ENCODE measurements at regions not wholly inside any gene's neighbourhood (a gene's known extent, or its start where the extent isn't known, plus 50 kb on each side); places are given as distances from the start of the nearest gene placed in this dataset.

DNA sequence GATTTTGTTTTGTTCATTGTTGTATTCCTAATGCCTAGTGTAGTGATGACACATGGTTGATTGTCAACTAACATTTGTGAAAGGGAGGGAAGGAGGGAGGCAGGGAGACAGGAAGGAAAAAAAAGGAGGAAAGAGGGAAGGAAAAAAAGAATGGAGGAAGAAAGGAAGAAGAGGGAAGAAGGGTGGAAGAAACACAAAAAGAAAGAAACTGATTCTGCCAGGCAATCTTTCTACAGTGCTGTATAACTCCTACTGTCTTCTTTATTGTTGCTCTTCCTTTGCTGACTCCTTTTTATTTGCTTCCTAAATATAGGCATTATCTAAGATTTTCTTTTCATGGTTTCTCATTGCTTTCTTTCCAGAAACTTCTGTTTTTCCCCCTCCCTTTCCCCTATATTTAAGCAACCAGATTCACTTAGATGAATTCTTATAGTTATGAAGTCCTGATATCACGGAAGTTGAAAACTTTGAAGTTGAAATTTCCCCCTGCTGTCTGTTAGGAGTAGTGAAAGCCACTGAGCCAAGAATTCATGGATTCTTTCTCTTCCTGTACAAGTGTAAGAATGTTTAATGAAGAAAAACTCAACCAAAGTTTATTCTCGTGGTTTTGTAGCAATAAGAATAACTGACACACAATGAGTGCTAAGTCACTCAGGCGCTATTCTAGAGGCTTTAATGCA is 305.1 kb upstream of the FSHR start:
- no peak overlapping the region for H3K27ac ChIP-seq
- TF ChIP-seq, protein P1, sequence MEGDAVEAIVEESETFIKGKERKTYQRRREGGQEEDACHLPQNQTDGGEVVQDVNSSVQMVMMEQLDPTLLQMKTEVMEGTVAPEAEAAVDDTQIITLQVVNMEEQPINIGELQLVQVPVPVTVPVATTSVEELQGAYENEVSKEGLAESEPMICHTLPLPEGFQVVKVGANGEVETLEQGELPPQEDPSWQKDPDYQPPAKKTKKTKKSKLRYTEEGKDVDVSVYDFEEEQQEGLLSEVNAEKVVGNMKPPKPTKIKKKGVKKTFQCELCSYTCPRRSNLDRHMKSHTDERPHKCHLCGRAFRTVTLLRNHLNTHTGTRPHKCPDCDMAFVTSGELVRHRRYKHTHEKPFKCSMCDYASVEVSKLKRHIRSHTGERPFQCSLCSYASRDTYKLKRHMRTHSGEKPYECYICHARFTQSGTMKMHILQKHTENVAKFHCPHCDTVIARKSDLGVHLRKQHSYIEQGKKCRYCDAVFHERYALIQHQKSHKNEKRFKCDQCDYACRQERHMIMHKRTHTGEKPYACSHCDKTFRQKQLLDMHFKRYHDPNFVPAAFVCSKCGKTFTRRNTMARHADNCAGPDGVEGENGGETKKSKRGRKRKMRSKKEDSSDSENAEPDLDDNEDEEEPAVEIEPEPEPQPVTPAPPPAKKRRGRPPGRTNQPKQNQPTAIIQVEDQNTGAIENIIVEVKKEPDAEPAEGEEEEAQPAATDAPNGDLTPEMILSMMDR (conservative IDR thresholded peaks at IDR 0.05): 0 out of 2 replicates have a peak, but pooled peaks have one; percentile 14

GRCh38 chr2:49444005-49444404 is 289.7 kb upstream of the FSHR start:
- no peak overlapping the region for H3K27ac ChIP-seq
- TF ChIP-seq, protein P1 (conservative IDR thresholded peaks at IDR 0.05): no peak

- H3K27ac ChIP-seq: no peak overlapping the region
- TF ChIP-seq, protein P1 (conservative IDR thresholded peaks at IDR 0.05): no peak
Observed at GRCh38 chr2:49426996-49427395, 272.7 kb upstream of the FSHR start.

DNA sequence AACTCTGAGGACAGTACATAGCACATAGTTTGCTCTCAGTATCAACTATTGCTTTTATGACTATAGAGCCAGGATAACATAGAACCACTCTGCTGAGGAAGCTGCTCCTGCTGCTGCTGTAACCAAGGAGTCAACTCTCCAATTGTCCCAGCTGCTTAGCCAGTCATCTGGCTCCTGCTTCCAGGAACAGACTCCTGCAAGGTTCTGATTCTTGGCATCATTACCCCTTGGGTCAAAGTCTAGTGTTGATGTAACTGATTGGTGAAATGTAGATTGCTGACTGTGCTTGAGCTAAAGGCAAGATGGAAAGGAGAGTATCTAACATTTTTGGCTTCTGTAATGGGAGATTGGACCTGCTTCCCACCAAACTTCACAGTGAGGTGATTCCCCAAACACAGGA is 261.9 kb upstream of the FSHR start:
- TF ChIP-seq, protein P1 (conservative IDR thresholded peaks at IDR 0.05): no peak
- no peak overlapping the region for H3K27ac ChIP-seq

DNA sequence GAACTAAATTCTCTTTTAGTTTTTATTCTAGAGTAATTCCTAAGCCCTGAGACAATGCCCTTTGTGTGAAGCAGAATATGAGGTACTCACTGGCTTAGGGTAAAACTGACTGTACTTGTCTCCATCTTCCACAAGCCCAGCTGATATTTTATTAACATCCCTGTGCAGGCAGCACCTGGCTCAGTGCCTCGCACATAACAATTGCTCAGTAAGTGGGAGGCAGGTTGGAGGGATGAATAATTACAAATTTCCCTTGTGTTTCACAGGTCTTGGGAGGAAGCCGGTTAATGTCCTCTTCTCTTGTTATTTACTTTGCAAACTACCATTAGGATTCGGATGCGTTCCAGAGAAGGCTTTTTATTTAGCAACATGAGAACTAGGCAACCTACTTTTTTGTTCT is 249.8 kb upstream of the FSHR start:
- TF ChIP-seq, protein P1 (conservative IDR thresholded peaks at IDR 0.05): no peak
- H3K27ac ChIP-seq: no peak overlapping the region

GRCh38 chr2:49403637-49404036 is 249.3 kb upstream of the FSHR start:
- H3K27ac ChIP-seq: no peak overlapping the region
- TF ChIP-seq, protein P1 (conservative IDR thresholded peaks at IDR 0.05): no peak

- H3K27ac ChIP-seq: no peak overlapping the region
- TF ChIP-seq, protein P1 (conservative IDR thresholded peaks at IDR 0.05): no peak
Observed at GRCh38 chr2:49379406-49379805, 225.1 kb upstream of the FSHR start.
